HG03457 (cell line): ENCODE measurements at regions not wholly inside any gene's neighbourhood (a gene's known extent, or its start where the extent isn't known, plus 50 kb on each side); places are given as distances from the start of the nearest gene placed in this dataset.
A peak's percentile ranks its signal among the peaks of the same experiment; 100 is the strongest.
"Not testable (repeated sequence)": the region's sequence is repeated elsewhere in the genome, so short reads cannot be mapped to it uniquely, and the experiment has no call there.

ENCODE experiments used
- ATAC-seq: cut with Tn5 transposase; IDR thresholded peaks from one replicate; pipeline ENCODE4 v1.9.1; 2021; ENCODE audit warnings: moderate number of reproducible peaks; ENCODE audit not compliant: unreplicated experiment

DNA sequence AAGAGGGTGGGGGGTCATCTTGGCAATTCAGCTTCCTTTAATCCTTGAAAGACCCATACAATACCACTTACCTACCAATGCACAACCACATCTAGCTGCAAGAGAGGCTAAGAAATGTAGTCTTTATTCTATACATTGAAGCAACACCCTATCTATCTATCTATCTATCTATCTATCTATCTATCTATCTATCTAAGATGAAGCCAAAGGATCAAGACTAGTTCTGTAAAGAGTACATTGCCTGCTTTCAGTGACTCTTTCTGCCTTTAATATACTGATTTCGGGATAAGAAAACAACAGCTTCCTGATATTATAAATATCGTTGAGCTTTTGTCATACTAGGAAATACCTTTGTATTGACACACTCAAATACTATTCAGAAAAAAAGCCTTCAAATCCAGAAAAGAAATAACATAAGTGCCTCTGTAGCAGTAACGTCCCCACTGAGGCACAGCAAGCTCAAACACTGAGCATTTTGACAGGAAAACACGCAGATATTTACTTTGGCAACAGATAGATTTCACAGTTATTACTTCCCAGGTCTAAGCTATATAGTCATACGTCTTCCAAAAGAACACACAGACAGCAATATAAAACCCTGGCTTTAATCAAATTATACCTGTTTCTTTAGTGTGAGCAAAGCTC, 139.4 kb upstream of the SERTAD2 start:
- no peak for ATAC-seq

DNA sequence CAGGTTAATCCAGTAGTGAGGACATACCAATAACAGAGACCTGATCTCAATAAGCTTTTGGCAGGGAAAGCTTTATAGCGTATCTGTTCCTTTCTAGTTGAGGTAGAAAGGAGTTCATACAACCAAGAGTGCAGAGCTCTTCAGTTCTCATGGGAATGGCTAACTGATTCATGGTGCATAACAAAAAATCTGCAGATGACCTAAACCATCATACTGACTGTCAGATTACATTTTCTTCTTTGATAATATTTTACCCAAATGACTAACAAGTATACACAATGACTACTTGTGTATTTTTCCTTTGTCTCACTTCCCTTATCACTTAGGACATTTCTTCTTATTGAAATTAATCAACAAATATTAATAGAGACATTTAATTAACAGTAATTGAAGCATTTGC, 140.0 kb upstream of the SERTAD2 start:
- no peak for ATAC-seq

DNA sequence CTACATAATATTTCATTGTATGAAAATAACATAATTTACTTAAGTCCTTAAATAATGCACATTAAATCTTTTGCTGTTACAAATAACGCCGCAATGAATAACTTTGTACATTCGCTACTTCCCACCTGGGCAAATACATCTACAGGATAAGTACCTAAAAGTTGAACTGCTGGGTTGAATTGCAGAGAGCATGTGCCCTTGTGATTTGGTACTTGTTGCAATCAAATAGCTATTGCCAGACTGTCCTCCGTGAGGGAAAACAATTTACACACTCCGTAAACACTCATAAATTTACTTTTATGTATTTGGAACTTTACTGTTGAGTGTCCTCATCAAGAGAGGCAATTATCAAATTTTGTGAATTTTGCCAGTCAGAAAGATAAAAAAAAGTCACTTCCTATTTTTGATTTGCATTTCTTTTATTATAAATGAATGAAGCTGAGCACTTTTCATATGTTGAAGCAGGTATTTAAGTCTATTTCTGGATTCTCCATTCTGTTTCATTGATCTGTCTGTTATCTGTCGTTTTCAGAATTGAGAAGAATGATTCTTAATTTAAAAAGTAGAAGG, 140.8 kb upstream of the SERTAD2 start:
- ATAC-seq = no peak

DNA sequence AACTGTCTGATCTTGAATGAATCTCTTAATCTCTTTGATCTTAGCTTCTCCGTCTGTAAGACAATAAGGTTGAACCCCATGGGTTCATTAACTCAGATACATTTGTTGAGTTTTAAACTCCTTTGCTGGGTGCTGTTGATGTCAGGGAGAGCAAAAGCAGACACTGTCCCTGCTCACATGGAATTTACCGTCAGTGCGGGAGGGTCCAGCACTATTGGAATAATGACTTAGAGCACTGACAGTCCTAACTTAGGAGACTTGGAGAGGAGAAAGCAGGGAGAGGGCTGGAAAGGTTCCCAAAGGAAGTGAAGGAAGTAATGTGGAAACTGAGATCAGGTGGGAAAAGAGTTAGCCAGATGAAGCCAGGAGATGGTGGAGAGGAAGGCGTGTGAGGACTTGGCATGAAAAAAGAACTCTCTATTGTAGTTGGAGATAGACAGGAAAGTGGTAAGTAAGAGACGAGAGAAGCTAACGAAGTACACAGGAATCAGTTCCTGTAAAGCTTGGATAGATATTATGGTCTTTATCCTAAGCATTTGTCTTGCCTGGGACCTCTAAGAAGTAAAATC, 141.4 kb upstream of the SERTAD2 start:
- no peak for ATAC-seq

DNA sequence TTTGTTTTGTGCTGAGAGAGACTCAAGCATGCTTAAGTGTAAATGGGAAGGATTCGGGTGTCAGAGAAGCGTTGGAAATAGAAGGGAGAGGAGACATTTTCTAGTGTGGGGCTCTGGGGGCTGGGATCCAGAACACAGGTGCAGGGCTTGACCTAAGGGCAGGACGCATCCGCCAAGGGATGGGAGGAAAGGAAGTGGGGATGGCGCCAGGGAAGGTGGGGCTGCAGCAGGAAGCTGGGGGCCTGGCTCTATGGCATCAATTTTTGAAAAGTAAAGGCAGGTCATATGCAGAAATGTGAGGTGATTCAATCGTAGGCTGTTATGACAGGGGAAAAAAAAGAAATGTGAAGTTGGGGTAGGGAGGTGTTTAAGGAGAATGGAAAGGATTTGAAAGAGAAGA, 143.2 kb upstream of the SERTAD2 start:
- no peak for ATAC-seq

GRCh38 chr2:64797881-64798575, 144.3 kb upstream of the SERTAD2 start:
- no peak for ATAC-seq

DNA sequence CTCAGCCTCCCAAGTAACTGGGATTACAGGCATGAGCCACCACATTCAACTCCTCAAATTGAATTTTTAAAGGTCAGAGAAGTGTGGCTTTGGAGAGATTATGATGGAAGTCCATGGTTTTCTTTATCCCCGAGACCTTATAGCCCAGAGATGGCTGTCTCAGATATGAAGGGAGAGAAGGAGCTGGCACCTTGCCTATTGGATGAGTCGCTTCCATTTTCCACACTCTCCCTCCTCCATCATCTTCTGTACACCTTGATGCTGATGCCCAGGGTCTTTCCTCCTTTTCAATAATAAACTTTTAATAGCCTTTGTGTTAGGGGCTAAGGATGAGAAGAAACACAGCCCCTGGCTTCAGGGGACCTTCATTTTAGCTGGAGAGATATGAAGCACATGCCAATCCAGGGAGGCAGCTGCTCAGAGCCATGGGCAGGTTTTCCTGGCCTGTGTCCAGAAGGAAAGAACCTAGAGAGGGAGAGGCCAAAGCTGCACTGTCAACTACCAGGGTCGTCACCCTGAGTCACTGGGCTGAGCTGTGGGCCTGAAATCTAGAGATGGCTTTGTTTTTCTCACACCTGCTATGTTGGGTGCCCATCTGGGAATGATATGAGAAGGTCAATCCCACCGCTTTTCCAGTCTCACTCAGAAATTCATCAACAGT, 146.0 kb upstream of the SERTAD2 start:
- no peak for ATAC-seq

GRCh38 chr2:64803776-64804175, 150.1 kb upstream of the SERTAD2 start:
- ATAC-seq = no peak

DNA sequence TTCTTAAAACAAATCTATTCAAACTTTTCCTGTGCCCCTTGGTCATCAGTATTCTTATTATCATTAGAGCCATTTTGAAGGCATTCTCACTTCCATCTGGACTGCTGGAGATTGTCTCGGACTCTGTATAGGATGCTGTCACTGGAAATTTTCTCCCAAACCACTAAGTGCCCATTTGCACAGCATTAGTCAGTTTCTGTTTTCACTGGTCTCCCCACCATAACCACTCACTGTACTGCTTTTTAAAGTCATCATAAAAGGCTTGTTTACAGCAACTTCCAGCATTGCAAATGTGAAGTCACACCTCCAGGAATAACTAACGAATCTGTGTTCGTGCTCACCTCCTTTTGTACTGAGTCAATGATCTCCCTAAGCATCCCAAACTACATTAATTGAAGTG, 150.9 kb upstream of the SERTAD2 start:
- no peak for ATAC-seq

DNA sequence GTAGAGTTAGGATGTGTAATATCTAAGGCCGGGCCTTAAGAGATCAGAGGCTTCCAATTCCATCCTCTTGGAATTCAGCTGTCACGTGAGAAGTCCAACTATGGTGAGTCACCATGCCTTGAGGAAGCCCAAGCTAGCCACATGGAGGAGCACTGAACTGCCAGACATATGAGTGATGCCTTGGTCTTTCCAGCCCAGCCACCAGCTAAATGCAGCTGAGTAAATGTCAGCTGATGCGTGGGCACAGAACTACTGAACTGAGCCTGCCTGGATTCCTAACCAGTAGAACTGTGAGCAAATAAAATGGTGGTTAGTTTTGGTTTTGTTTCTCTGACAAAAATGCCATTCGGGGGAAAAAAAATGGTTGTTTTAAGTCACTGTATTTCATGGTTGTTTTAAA, 153.7 kb upstream of the SERTAD2 start:
- ATAC-seq = no peak

- ATAC-seq = no peak
These were observed 154.4 kb upstream of the SERTAD2 start for GRCh38 chr2:64808092-64808491.

GRCh38 chr2:64808754-64809153, 155.0 kb upstream of the SERTAD2 start:
- ATAC-seq = no peak

GRCh38 chr2:64809216-64809615, 155.5 kb upstream of the SERTAD2 start:
- ATAC-seq = no peak

DNA sequence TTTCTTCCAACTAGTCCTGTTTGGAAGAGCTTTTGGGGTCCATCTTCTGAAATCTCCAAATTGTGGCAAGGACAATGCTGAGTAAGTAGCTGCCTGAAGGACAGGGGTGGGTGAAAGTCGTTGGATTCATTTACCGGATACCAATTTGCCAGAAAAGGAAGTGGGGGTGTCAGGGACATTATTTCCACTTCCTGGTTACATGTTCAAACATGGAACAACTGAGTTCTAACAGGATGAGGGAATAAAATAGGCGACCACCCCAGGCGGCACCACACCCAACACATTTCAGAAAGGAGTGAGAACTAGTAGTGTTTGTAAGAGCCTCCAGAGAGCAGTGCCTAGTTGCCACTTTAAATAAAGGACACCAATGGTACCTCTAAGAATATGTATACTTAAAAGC, 158.6 kb upstream of the SERTAD2 start:
- no peak for ATAC-seq

GRCh38 chr2:64814007-64814406, 160.3 kb upstream of the SERTAD2 start:
- no peak for ATAC-seq

GRCh38 chr2:64816526-64816925, 162.8 kb upstream of the SERTAD2 start:
- ATAC-seq = not testable (repeated sequence)

GRCh38 chr2:64817453-64817852, 163.7 kb upstream of the SERTAD2 start:
- no peak for ATAC-seq

GRCh38 chr2:64818664-64819060, 164.9 kb upstream of the SERTAD2 start:
- no peak for ATAC-seq

GRCh38 chr2:64819361-64819760, 165.6 kb upstream of the SERTAD2 start:
- peak; percentile 5 for ATAC-seq

DNA sequence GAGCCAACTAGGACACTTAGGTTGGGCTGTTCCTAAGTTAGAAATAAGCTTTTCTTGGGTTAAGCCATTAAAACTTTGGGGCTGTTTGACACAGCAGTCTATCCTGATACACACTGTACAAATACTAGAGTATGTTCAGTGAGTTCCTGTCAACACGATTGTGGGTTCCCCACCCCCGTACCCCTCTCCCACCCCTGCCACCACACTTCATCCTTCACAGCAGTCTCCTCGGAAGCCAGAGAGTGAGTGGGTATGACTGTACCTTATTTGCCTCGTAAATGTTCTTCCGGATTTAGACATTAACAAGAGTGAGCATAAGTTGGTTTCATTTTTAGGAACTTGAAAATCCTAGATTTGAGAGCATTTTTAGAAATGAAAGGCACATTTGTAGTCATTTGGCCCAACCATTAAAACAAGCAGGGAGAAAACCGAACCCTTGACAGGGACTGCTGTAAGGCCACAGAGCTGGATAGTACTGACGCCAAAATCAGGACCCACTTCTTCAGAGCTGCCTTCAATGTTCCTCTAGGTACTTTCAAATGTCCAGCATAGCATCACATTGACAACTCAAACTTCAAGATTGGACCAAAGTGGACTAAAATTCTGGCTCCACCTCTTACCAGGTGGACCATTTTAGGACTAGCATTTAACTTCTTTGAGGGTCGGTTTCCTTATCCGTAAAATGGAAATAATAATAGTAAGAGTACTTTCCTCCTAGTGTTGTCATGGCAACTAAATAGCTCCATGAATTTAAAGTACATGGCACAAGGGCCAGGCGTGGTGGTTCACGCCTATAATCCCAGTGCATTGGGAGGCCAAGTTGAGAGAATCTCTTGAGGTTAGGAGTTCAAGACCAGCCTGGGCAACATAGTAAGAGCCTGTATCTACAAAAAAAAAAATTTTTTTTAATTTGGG, 166.3 kb upstream of the SERTAD2 start:
- ATAC-seq = peak; percentile 87

GRCh38 chr2:64820901-64821300, 167.2 kb upstream of the SERTAD2 start:
- no peak for ATAC-seq
